ENCODE measurements at regions not wholly inside any gene's neighbourhood (a gene's known extent, or its start where the extent isn't known, plus 50 kb on each side); places are given as distances from the start of the nearest gene placed in this dataset.

- no peaks in the 10 kb centered on the region for H3K36me3 ChIP-seq
- ATAC-seq: no peak
- no peak overlapping the region for H3K4me3 ChIP-seq
- 31% methylated on average over 2 of the region's 2 CpGs for WGBS (ENCODE audit: insufficient coverage, low coverage, low lambda C conversion rate, missing lambda C conversion rate)
- intact Hi-C loops (cut with DNase I): no loop called here
- no peak for DNase-seq
- no peak for TF ChIP-seq POLR2A (IDR thresholded peaks at IDR 0.05)
- TF ChIP-seq CTCF (IDR thresholded peaks at IDR 0.05): no peak
- H3K27ac ChIP-seq: no peak overlapping the region
- H3K9me3 ChIP-seq: no peaks in the 10 kb centered on the region
- H3K4me1 ChIP-seq: no peaks in the 10 kb centered on the region
- no peaks in the 10 kb centered on the region for H3K27me3 ChIP-seq
These were observed 2141.6 kb upstream of the C9orf72 start for GRCh38 chr9:29714860-29715259.

- Histone ChIP-seq H3K9me3 (no peaks in the 10 kb centered on the region), H3K4me3 (no peak overlapping the region), H3K4me1 (no peaks in the 10 kb centered on the region), H3K27ac (no peak overlapping the region), H3K27me3 (no peaks in the 10 kb centered on the region), H3K36me3 (no peaks in the 10 kb centered on the region)
- TF ChIP-seq POLR2A (IDR thresholded peaks at IDR 0.05) (no peak), CTCF (IDR thresholded peaks at IDR 0.05) (no peak)
- no peak for DNase-seq
- intact Hi-C loops (cut with DNase I): no loop called here
- WGBS (ENCODE audit: insufficient coverage, low coverage, low lambda C conversion rate, missing lambda C conversion rate): 29% methylated on average over 2 of the region's 2 CpGs
- ATAC-seq: no peak
These were observed 2144.3 kb upstream of the C9orf72 start for GRCh38 chr9:29717631-29718030.

- DNase-seq (no peak), ATAC-seq (no peak)
- Histone ChIP-seq H3K36me3 (no peaks in the 10 kb centered on the region), H3K27me3 (no peaks in the 10 kb centered on the region), H3K9me3 (no peaks in the 10 kb centered on the region), H3K4me1 (no peaks in the 10 kb centered on the region), H3K27ac (no peak overlapping the region), H3K4me3 (no peak overlapping the region)
- intact Hi-C loops (cut with DNase I): no loop called here
- WGBS (ENCODE audit: insufficient coverage, low coverage, low lambda C conversion rate, missing lambda C conversion rate): 29% methylated on average over 1 of the region's 1 CpG
- TF ChIP-seq CTCF (IDR thresholded peaks at IDR 0.05) (no peak), POLR2A (IDR thresholded peaks at IDR 0.05) (no peak)
These were observed 2156.9 kb upstream of the C9orf72 start for GRCh38 chr9:29730163-29730562.

GRCh38 chr9:29740518-29740917 lies 2167.2 kb upstream of the C9orf72 start:
- DNase-seq: no peak
- Histone ChIP-seq H3K27ac (no peak overlapping the region), H3K4me3 (no peak overlapping the region), H3K36me3 (no peaks in the 10 kb centered on the region), H3K9me3 (no peaks in the 10 kb centered on the region), H3K27me3 (no peaks in the 10 kb centered on the region), H3K4me1 (no peaks in the 10 kb centered on the region)
- intact Hi-C loops (cut with DNase I): no loop called here
- WGBS (ENCODE audit: insufficient coverage, low coverage, low lambda C conversion rate, missing lambda C conversion rate): 20% methylated on average over 3 of the region's 3 CpGs
- ATAC-seq: no peak
- no peak for TF ChIP-seq POLR2A (IDR thresholded peaks at IDR 0.05)
- no peak for TF ChIP-seq CTCF (IDR thresholded peaks at IDR 0.05)

GRCh38 chr9:29741169-29741568 lies 2167.9 kb upstream of the C9orf72 start:
- Histone ChIP-seq H3K36me3 (no peaks in the 10 kb centered on the region), H3K9me3 (no peaks in the 10 kb centered on the region), H3K27ac (no peak overlapping the region), H3K4me3 (no peak overlapping the region), H3K27me3 (no peaks in the 10 kb centered on the region), H3K4me1 (no peaks in the 10 kb centered on the region)
- DNase-seq (no peak), ATAC-seq (no peak)
- intact Hi-C loops (cut with DNase I): no loop called here
- TF ChIP-seq CTCF (IDR thresholded peaks at IDR 0.05) (no peak), POLR2A (IDR thresholded peaks at IDR 0.05) (no peak)

Measured in right lobe of liver (tissue), 6 donors.